ENCODE measurements at regions not wholly inside any gene's neighbourhood (a gene's known extent, or its start where the extent isn't known, plus 50 kb on each side); places are given as distances from the start of the nearest gene placed in this dataset.

- FAIRE-seq (no peak), DNase-seq (ENCODE audit: low spot score) (no peak)
Observed at GRCh38 chr5:155193483-155194107, 180.0 kb downstream of the KIF4B start.

DNA sequence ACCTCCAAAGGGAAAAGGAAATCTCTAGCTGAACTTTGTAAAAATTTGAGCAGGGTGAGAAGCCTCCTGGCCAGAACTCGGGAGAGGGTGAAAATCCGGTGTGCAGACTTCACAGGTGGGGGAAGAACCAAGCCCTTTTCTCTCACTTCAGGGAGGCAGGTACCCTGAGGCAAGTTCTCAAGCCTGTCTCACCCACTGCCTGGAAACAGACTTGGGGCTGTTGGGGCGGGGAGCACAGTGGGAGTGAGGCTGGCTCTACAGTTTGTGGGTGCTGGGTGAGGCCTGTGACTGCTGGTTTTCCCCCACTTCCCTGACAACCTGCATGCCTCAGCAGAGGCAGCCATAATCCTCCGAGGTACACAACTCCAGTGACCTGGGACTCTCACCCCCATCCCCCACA lies 187.1 kb downstream of the KIF4B start:
- DNase-seq (ENCODE audit: low spot score): no peak

DNA sequence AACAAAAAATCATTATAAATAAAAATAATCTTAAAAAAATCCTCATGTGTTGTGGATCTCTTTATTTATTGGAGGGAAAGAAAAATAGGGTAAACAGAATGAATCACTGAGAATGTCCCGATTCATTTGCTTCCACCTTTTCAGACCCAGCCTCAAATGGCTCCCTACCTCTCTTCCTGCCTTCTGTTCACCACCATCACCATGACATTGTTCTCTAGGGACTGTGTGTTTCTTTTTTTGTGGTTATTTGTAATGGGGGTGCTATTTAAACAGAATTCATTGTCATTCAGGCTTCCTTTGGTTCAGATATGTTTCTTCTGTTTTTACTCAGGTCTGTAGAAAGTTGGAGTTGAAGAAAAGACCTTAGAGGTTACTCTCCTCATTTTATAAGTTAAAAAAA lies 198.2 kb downstream of the KIF4B start:
- FAIRE-seq (no peak), DNase-seq (ENCODE audit: low spot score) (no peak)

More for the DNA sequence above, 187.1 kb downstream of the KIF4B start:
- FAIRE-seq: no peak

DNA sequence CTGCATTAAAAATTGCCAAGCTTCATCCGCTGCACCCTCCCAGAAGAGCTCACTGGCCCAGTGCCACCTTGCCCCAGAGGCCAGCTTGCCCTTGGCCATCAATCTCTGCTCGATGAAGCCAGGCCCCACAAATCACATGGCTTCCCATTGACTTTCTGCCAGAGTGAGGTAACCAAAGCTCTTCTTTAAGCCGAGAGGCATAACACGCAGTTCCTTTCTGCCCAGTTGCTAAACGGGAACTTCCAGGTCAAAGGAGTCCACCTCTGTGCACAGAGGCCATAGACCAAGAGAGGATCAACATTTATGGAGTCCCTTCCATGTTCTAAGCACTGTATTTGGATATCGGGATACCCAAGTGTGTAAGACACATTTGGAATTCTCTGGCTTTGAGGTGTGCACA lies 208.8 kb downstream of the KIF4B start:
- DNase-seq (ENCODE audit: low spot score) (no peak), FAIRE-seq (no peak)

DNA sequence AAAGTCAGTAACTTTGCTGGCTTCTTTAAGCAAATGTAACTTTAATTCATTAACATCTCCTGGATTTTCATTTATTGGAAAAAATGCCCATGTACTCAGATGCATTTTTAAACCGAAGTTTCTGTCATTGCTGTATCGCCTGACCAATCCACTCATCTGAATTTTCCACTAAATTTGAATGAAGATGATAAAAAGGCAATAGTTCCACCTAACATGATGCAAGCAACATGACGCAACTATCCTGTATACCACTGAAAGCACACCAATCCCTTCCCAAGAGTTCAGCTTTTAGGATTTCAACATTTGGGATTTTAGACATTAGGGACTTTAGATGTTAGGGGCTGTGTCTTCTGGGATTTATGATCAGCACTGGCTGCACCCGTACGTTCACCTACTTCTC lies 215.6 kb downstream of the KIF4B start:
- FAIRE-seq (no peak), DNase-seq (ENCODE audit: low spot score) (no peak)

- DNase-seq (ENCODE audit: low spot score) (no peak), FAIRE-seq (no peak)
Observed at GRCh38 chr5:155239803-155240202, 226.2 kb downstream of the KIF4B start.

DNA sequence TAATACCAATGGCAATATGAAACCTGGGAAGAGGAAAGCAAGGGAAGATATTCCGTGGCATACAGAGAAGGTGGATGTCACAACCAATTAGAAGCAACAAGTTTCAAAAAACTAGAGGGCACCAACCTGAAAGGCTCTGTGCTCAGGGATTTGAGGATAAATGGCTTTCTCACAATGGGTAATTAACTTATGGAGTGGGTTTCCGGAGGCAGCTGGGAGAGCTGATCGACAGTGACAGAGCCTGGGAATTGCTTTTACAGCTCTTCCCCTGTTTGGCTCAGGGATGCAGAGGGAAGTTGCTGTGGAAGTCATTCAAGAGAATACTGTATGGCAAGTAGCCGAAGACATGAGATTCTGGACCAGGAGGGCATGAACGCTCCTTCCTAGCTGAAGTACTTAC lies 237.0 kb downstream of the KIF4B start:
- FAIRE-seq: no peak
- DNase-seq (ENCODE audit: low spot score): no peak

DNA sequence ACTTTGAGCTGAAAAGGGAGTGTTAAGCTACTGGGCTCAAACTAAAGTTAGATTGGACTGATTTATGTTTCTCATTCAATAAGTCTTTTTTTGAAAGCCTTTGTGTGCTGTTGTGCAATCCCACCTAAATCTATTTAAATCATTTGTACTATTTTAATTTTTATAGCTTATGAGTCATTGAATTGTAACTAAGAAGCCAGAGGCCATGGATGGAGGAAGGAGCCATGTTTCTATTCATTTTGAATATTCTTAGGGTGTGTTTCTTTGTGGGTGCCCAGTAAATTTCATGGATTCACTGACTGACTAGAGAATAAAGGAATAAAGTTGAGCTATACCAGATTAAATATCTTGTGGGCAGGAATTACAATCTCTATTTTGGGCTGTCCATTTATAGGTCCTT lies 238.5 kb downstream of the KIF4B start:
- no peak for DNase-seq (ENCODE audit: low spot score)
- FAIRE-seq: no peak

- DNase-seq (ENCODE audit: low spot score) (no peak), FAIRE-seq (no peak)
Observed at GRCh38 chr5:155252717-155253116, 239.2 kb downstream of the KIF4B start.

DNA sequence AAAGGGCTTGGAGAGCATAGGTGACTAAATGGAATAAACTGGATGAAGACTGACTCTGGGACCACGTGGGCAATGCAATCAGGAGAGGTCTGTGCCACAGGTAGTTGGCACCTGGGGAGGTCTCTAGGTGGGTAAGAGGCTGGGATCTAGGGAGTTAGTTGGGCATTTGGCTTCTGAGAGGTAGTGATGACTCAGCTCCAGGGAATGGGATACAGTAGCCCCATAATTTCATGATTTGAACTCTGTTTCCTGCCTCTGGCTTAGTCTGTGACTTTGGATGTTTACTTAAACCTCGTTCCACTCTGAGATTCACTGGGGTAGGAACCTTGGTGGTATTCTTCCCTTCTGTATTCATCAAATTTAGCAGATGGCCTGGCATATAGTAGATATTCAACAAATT lies 240.8 kb downstream of the KIF4B start:
- FAIRE-seq (no peak), DNase-seq (ENCODE audit: low spot score) (no peak)

GRCh38 chr5:155258161-155258560 lies 244.6 kb downstream of the KIF4B start:
- no peak for FAIRE-seq
- DNase-seq (ENCODE audit: low spot score): no peak

DNA sequence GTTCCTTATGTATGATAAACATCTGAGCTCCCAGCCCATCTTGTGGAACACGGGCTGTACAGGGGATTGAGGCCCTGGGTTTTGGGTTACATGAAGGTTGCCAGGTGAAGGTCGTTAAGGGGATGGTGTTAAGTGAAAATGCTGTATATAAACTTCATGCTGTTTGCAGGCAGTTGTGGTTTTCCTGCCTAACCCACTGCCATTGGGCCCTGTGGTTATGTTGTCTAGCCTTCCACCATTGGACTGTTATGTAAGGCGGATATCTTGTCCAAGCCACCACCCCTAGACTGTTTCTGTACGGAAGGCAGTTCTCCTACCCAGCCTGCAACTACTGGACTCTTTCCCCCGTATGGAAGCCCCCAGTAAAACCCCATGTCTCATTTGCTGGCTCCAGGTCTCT lies 246.1 kb downstream of the KIF4B start:
- DNase-seq (ENCODE audit: low spot score) (no peak), FAIRE-seq (no peak)

- FAIRE-seq (no peak), DNase-seq (ENCODE audit: low spot score) (no peak)
Observed at GRCh38 chr5:155260798-155261197, 247.2 kb downstream of the KIF4B start.

DNA sequence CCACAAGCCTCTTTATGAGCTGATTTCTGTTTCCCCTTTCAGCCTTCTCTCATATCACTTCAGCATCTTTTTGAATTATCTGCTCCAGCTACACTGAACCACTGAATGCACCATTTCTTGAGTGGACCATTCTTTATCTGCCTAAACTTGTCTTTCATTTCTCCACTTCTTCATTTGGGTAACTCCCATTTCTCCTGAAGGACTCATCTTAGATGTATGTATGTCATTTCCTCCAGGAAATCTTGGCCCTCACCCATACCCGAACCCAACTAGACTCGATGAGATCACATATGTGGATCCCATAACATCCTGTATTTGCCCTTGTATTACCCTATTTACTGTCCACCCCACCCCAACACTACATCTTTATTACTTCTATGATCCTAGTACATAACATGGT lies 249.8 kb downstream of the KIF4B start:
- DNase-seq (ENCODE audit: low spot score) (no peak), FAIRE-seq (no peak)

DNA sequence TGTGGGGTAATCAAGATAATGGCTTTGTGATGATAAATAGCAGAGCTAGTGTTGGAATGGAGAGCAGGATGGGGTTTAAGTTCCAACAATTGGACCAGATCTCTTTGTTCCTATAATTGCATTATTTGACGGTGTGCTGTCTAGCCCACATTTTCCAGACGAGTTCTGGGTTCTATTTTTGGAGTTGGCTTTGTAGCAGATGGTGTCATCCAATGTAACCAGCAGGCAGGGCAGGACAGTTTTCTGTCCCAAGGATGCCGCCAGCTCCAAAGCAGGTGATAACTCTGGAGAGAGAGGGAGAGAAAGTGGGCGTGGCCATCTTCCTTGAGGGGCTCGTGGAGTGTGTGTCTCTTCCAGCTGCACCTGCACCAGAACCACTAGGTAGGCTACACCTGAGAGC lies 251.3 kb downstream of the KIF4B start:
- no peak for FAIRE-seq
- DNase-seq (ENCODE audit: low spot score): no peak

GRCh38 chr5:155268770-155269425 lies 255.3 kb downstream of the KIF4B start:
- DNase-seq (ENCODE audit: low spot score): no peak
- no peak for FAIRE-seq

DNA sequence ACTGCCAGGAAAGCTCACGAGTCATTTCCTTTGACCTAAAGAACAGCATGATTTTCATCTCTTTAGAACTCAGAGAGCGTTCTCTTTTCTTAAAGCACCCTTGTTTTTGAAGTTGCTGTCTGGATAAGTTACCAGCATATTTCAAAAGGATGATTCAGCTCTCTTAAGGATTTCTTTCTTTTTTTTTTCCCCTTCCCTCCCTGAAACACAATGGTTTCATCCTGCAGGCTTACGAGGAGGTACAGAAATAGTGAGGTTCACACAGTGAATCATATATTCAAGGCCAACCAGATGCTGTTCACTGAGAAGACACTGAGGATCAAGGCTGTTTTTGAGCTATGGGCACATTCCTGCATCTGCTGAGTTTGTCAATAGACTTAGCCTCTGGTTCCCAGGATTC lies 257.2 kb downstream of the KIF4B start:
- DNase-seq (ENCODE audit: low spot score): no peak
- FAIRE-seq: no peak

DNA sequence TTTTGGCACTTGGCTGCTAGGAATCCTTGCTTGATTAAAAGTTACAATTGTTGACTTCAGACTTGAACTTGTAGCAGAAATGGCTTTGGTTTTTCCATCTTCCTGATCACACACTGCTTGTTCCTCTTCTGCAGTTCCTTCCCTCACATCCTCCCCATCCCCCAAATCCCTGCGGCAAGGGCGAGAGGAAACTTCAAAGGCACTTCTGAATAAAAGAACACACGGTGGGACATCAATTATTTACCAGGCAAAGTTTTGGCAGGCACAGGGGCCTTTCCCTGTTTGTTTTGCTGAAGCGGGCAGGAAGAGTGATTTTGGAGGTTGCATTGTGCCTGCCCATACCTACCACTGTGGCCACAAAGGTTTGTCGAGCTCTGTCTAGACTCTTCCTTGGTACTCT lies 260.9 kb downstream of the KIF4B start:
- FAIRE-seq (no peak), DNase-seq (ENCODE audit: low spot score) (no peak)

GRCh38 chr5:155275222-155275621 lies 261.7 kb downstream of the KIF4B start:
- FAIRE-seq (no peak), DNase-seq (ENCODE audit: low spot score) (no peak)

DNA sequence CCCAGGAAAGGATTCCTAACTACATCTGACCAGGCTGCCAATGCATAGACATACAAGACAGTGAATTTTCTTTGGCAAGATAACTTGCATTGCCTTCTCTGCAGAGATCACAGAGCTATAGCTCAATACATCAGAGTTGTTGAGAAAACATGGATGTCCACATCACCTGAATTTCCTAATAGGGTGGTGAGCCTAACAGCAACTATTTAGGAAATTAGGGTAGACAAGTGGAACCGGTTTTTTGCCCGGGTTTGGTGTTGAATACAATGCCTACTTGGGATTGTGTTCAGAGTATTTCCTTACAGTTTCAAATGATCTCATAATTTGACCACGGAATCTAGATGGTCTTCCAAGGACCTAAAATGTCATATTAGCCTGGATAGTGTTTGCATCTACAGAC lies 262.7 kb downstream of the KIF4B start:
- DNase-seq (ENCODE audit: low spot score) (no peak), FAIRE-seq (no peak)

DNA sequence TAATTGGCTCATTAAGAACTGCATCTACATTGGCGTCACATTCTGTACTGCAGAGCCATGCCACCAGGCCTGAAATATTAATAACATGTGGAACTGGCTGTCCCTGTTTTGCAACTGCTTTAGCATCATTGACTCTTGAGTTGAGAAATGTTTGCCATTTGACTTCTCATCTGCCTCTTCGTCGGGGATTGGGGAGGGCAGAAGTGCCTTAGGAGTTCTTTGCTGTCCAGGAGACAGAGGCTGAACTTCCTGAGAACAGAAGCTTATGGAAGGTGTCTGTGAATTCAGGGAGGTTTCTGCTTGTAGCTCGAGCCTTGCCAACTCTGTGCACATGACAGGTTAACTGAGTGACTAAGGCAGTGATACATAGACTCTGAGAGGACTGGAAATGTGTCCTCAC lies 265.0 kb downstream of the KIF4B start:
- FAIRE-seq: no peak
- DNase-seq (ENCODE audit: low spot score): no peak

DNA sequence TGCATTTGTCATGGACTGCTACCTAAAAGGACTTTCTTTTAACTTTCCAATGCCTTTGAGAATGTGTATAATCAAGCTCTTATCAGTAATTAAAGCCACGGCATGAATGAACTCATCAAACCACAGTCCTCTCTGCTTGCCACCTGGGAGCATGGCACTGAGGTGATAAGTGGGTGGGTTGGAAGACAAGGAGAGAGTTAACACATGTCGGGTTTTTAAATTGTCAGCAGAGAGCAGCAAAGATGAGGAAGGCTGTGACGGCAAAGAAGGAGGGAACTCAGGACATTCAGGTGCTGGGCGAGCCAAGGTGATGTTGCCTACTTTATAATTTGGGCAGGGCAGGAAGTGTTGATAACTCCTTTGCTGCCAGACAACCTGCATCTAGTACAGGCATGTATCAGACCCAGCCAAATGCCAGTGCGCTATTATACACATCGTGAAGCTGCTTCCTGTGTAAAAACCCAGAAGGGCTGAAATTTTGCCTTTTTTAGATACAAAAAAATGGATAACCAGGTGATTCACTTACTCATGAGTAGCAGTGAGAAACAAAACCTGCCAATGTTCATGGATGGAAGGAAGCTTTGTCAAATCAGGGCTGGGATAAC lies 269.1 kb downstream of the KIF4B start:
- FAIRE-seq (no peak), DNase-seq (ENCODE audit: low spot score) (no peak)

GRCh38 chr5:155285706-155286105 lies 272.2 kb downstream of the KIF4B start:
- FAIRE-seq (no peak), DNase-seq (ENCODE audit: low spot score) (no peak)
